ENCODE measurements at regions not wholly inside any gene's neighbourhood (a gene's known extent, or its start where the extent isn't known, plus 50 kb on each side); places are given as distances from the start of the nearest gene placed in this dataset.

- TF ChIP-seq EZH2 (IDR thresholded peaks at IDR 0.05; ENCODE audit: borderline replicate concordance, low read length) = no peak
- TF ChIP-seq, protein P1, sequence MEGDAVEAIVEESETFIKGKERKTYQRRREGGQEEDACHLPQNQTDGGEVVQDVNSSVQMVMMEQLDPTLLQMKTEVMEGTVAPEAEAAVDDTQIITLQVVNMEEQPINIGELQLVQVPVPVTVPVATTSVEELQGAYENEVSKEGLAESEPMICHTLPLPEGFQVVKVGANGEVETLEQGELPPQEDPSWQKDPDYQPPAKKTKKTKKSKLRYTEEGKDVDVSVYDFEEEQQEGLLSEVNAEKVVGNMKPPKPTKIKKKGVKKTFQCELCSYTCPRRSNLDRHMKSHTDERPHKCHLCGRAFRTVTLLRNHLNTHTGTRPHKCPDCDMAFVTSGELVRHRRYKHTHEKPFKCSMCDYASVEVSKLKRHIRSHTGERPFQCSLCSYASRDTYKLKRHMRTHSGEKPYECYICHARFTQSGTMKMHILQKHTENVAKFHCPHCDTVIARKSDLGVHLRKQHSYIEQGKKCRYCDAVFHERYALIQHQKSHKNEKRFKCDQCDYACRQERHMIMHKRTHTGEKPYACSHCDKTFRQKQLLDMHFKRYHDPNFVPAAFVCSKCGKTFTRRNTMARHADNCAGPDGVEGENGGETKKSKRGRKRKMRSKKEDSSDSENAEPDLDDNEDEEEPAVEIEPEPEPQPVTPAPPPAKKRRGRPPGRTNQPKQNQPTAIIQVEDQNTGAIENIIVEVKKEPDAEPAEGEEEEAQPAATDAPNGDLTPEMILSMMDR (conservative IDR thresholded peaks at IDR 0.05 in 1 of 2, IDR thresholded peaks at IDR 0.05 in 1 of 2; ENCODE audit: extremely low read depth in 1 of 2, insufficient read depth in 1 of 2, low read depth in 1 of 2, low read length in 2 of 2) = no peak
These were observed 104.2 kb upstream of the RAI14 start for GRCh38 chr5:34551911-34552433.
